HG03378 (cell line): ENCODE measurements at regions not wholly inside any gene's neighbourhood (a gene's known extent, or its start where the extent isn't known, plus 50 kb on each side); places are given as distances from the start of the nearest gene placed in this dataset.
"Not testable (repeated sequence)": the region's sequence is repeated elsewhere in the genome, so short reads cannot be mapped to it uniquely, and the experiment has no call there.

Source experiments
- ATAC-seq: cut with Tn5 transposase; IDR thresholded peaks from one replicate; pipeline ENCODE4 v1.9.1; 2021; ENCODE audit warnings: mild to moderate bottlenecking, moderate library complexity; ENCODE audit not compliant: unreplicated experiment

DNA sequence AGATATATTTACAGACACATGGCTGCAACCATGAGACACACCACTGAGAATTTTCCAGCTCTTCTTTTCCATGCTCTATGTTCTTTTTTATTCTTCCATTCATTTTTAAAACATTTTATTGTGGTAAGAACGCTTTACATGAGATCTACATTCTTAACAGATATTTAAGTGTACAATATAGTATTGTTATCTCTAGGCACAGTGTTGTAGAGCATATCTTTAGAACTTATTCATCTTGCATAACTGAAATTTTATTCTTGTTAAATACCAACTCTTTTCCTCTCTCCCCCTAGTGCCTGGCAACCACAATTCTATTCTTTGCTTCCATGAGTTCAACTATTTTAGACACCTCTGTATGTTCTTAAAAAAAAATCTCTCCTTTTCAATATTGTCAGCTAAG is 67.1 kb upstream of the HABP2 start:
- ATAC-seq = no peak

DNA sequence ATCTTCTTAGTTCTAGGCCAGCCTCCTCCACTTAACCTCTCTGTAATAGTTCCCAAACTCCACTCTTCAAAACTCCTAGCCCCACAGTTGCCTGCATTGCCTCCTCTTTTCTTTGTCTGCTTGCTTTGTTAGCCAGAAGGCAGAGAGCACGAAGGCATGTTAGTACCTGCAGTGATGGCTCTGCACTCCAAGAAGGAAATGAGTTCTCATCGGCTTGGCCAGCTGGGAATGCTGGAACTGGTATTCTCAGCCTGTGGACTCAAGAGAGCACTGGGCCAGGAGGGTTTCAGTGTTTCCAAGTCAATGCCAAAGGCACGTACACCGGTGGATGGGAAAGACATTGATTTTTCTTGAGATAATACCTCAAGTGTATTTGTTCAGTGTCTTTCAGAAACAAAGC is 66.3 kb upstream of the HABP2 start:
- ATAC-seq = no peak

- ATAC-seq = no peak
These were observed 65.7 kb upstream of the HABP2 start for GRCh38 chr10:113487154-113487553.

DNA sequence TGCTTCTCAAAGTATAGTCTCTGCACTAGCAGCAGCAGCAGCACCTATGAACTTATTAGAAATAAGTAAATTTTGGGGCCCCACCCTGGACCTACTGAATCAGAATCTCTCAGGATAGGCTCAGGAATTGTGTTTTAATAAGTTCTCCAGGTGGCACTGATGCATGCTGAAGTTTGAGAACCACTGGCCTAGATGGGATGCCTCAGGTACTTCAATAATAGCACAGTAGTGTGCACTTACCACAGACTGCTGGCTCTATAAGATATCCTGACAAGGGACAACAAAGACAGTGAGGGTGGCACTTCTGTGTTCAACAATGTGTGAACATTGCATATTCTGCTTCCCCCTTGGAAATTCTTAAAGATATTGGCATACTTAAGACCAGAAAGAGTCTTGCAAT is 64.7 kb upstream of the HABP2 start:
- ATAC-seq = no peak

- ATAC-seq = not testable (repeated sequence)
These were observed 63.3 kb upstream of the HABP2 start for GRCh38 chr10:113489522-113489921.

DNA sequence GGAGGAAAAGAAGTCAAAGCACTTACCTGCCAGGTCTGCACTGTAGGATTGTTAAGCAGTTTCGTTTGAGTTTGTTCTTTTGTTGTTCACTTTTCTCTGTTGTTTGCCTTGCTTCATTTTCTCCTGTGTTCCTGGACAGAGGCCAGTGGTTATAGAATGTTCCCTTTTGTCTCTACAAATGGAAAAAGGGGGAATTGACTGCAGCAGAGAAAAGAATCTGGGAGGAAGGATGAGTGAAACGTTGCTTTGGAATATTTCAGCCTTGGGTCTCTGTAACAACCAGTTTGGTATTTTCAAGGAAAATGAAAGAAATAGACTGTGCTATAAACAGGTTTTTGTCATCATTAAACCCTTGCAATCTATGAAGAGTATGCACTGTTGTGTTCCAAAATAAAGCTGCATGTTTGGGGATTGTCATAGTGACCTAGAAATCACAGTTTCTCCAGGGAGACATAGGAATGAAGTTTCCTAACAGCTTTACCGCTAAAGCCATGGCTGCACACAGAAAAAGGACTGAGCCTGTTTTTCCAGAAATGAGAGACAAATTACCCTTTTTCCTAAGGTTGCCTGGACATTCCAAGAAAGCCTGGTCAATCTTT is 60.8 kb upstream of the HABP2 start:
- no peak for ATAC-seq

DNA sequence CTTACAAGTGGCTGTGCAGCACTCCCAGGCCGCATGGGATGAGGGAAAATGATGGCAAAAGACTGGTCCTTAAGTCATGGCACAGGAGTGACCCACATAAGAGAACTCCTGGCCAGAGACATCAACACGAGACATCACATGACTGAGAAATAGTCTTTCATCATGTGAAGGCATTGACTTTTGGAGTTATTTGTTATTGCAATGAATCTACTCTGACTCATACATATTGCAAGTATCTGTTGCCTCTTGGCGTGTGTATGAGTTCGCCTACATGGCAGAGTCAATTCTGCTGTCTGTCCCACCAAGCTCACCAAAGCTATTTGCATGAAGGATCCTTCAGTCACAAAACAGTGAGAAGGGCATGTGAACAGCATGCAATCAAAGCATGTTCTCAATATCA is 59.7 kb upstream of the HABP2 start:
- no peak for ATAC-seq

DNA sequence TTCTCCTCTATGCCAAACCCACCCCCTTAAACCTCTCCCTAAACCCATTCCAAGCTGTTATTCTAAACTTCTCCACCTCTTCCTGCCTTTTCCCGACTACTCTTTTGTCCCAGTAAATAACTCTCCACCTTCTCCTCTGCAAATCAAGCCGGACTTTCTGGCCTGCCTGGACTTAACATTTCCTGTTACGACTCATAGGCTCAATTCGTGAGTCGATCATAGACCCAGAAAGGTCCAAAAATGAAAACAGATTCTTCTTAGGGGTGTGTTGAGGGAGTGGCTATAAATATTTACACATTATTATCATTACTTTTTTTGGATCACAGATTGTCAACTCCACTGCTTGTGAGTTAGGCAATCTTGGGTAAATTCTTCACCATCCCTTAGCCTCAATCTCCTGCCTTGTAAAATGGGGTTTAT is 59.0 kb upstream of the HABP2 start:
- ATAC-seq = no peak

DNA sequence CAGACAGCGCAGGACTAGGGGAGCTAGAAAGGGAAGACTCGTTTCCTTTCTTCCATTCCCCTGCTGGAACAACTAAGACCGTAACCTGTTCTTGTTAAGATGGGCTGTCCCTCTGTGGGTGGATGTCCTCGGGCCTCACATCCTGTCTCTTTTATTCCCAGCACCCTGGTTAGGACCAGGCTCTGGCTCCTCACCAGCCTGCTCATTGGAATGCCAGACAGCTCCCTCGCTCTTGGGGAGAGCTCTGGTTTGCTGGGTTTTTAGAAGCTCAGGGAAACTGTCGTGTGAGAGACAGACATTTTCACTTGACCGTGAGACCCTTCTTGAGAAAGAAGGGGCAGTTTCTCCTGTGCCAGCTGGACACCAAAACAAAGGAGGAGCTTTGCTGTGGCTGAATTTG is 58.1 kb upstream of the HABP2 start:
- no peak for ATAC-seq

DNA sequence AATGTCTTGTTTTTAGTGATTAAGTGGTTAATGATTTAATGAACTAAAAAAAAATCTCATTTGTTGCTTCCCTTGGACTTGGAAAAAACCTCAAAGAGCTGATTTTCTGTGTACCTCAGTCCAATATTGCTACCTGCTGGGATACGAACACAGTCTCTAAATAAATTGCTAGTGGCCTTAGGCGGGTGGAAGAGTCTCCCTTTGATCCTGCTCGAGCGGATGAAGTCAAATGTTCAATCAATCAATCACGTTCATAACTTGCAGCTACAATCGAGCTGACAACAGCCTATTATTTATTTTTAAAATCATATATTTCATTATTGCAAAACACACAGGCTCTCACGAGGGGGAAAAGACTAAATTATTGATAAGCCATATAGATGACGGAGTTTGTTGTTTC is 57.3 kb upstream of the HABP2 start:
- no peak for ATAC-seq

DNA sequence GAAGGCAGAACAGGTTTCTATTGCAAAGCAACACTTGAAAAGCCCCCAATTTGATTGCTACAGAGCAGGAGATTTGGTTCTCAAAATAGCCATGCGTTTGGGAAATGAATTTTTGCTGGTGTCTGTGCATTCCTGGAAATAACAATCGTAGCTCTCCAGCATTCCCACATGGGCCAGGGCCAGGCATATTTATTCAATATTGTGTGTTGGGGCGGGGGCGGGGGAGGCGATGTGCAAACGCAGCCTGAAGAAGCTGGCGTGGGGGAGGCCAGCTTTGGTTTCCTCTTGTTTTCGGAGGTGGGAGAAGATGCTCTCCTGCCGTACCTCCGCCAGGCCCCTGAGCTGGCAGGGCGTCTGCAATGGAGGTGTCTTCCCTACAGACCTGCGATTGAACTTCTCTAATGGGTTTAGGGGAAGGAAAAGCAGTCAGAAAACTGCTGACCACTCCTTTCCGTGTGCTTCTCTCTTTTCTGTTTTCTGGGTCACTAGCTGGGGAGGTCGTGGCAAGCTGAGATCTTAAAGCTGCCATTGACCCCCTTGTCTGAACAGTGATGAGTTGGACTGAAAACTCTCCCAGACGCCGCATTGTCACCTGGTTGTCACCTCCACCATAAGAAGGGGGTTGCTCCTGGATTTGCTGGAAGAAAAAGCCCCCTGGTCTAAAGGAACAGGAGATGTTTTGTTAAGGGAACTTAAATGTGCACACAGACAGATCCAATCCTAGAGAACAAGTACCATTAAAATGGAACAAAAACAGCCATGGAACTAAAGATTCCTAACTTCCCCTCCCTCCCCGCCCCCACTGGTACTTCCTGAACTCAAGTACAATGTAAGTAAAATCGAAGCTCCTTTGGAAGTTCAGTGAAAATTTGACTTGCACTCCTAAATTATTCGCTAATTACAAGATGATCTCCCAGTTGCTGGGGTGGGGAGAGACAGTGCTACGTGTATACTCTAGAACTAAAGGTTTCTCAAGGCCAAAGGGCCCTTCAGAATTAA is 56.4 kb upstream of the HABP2 start:
- no peak for ATAC-seq

GRCh38 chr10:113497198-113497597 is 55.7 kb upstream of the HABP2 start:
- no peak for ATAC-seq

- no peak for ATAC-seq
These were observed 53.9 kb upstream of the HABP2 start for GRCh38 chr10:113498997-113499396.

DNA sequence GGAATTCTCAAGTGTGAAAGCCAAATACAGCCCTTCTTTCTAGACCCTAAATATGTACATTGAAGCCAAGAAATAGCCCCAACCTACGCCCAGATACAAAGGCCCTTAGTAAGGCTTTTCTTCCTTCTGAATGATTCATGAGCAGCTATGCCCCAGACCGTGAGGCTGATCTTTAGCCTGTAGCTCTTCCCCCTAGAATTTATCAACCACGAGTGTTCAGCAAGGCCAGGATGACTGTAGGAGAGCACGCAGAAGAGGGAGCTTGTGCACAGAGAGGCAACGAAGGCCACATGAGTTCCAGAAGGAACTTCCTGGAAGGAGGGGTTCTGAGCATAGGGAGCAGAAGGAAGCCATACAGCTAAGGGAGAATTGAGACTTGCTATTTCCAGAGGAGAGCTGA is 53.0 kb upstream of the HABP2 start:
- ATAC-seq = no peak

DNA sequence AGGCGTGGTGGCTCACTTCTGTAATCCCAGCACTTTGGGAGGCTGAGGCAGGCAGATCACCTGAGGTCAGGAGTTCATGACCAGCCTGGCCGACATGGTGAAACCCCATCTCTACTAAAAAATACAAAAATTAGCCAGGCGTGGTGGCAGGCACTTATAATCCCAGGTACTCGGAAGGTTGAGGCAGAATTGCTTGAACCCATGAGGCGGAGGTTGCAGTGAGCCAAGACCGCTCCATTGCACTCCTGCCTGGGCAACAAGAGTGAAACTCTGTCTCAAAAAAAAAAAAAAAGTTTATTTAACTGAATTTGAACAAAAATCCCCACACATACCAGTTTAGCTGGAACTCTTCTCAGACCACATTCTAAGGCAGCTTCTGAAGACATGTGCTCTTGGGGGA is 51.8 kb upstream of the HABP2 start:
- not testable (repeated sequence) for ATAC-seq
